ENCODE measurements at regions not wholly inside any gene's neighbourhood (a gene's known extent, or its start where the extent isn't known, plus 50 kb on each side); places are given as distances from the start of the nearest gene placed in this dataset.
A peak's percentile ranks its signal among the peaks of the same experiment; 100 is the strongest.

DNA sequence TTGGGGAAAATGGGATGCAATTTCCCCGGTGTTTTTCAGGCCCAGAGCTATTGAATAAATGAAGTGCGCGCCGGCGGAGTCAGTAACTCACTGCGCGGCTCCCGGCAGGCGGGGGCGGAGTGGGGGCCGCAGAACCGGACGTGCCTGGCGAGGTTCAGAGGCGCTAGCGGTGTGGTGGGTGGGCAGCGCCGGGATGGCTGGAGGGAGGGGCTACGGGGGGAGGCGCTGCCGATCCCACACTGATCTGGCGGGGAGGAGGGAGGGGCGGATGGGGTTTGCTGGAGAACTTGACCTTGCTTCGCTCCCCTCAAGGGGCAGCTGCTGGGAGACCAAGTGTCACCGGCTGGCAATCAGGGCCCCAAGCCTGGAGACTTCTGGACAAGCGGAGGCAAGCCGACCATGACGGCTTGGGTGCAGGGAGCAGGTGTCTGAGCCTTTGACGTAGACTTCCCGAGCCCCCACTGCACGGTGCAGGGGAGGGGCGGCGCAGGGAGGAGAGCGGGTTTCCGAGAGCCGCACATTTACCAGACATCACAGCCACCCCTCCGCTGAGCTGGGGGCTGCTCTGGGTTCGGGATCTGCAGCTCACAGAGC, 174.1 kb upstream of the RTL1 start:
- no peak overlapping the region for H2AFZ ChIP-seq (ENCODE audit: insufficient read depth, low read depth, low read length, poor library complexity, severe bottlenecking)
- no peak overlapping the region for H3K9ac ChIP-seq (ENCODE audit: insufficient read depth, low read length, poor library complexity, severe bottlenecking)
- H3K79me2 ChIP-seq (ENCODE audit: insufficient read depth, low read length), result no peaks in the 10 kb centered on the region
- peaks cover 0 to 5% of the 10 kb centered on the region in 2 donors for H3K9me3 ChIP-seq (replicated peaks in 1 of 2; ENCODE audit: control insufficient read depth in 1 of 2, insufficient read depth in 1 of 2, low read length in 2 of 2)
- intact Hi-C loops (cut with micrococcal nuclease), result no loop called here
- H3K4me1 Mint-ChIP-seq, result peaks cover 2% of the 10 kb centered on the region
- H4K20me1 ChIP-seq (ENCODE audit: insufficient read depth, low read length), result no peaks in the 10 kb centered on the region
- peak overlapping the region in 1 of 2 donors; percentile 83 for H3K4me3 Mint-ChIP-seq
- peaks cover 36 to 49% (median 43%) of the 10 kb centered on the region in 3 donors for H3K27me3 Mint-ChIP-seq (ENCODE audit: low read depth in 3 of 3)
- H3K36me3 ChIP-seq (replicated peaks in 1 of 2; ENCODE audit: control insufficient read depth in 1 of 2, insufficient read depth in 2 of 2, low read length in 2 of 2), result no peaks in the 10 kb centered on the region
- H3K4me3 ChIP-seq (replicated peaks in 1 of 3; ENCODE audit: low read depth in 2 of 3, low read length in 3 of 3), result no peak overlapping the region
- DNase-seq, result no peak
- no peak overlapping the region for H3K27ac ChIP-seq (ENCODE audit: low read depth in 1 of 2, low read length in 2 of 2)
- H3K27ac Mint-ChIP-seq, result no peak overlapping the region
- no peak overlapping the region for H3K4me2 ChIP-seq (replicated peaks; ENCODE audit: extremely low read depth, low read length, poor library complexity, severe bottlenecking)
- peaks cover 0 to 7% (median 0%) of the 10 kb centered on the region in 7 donors for H3K9me3 Mint-ChIP-seq
- TF ChIP-seq, protein P1, sequence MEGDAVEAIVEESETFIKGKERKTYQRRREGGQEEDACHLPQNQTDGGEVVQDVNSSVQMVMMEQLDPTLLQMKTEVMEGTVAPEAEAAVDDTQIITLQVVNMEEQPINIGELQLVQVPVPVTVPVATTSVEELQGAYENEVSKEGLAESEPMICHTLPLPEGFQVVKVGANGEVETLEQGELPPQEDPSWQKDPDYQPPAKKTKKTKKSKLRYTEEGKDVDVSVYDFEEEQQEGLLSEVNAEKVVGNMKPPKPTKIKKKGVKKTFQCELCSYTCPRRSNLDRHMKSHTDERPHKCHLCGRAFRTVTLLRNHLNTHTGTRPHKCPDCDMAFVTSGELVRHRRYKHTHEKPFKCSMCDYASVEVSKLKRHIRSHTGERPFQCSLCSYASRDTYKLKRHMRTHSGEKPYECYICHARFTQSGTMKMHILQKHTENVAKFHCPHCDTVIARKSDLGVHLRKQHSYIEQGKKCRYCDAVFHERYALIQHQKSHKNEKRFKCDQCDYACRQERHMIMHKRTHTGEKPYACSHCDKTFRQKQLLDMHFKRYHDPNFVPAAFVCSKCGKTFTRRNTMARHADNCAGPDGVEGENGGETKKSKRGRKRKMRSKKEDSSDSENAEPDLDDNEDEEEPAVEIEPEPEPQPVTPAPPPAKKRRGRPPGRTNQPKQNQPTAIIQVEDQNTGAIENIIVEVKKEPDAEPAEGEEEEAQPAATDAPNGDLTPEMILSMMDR (IDR thresholded peaks at IDR 0.05), result no peak
- no peaks in the 10 kb centered on the region for H3K36me3 Mint-ChIP-seq
- no peaks in the 10 kb centered on the region for H3K4me1 ChIP-seq (ENCODE audit: control insufficient read depth in 1 of 2, insufficient read depth in 2 of 2, low read length in 2 of 2)
- WGBS (ENCODE audit: insufficient coverage), result 5% methylated on average over 32 of the region's 38 CpGs
- peaks cover 5 to 33% of the 10 kb centered on the region in 2 donors for H3K27me3 ChIP-seq (ENCODE audit: control insufficient read depth in 2 of 2, insufficient read depth in 2 of 2, low read length in 2 of 2)

DNA sequence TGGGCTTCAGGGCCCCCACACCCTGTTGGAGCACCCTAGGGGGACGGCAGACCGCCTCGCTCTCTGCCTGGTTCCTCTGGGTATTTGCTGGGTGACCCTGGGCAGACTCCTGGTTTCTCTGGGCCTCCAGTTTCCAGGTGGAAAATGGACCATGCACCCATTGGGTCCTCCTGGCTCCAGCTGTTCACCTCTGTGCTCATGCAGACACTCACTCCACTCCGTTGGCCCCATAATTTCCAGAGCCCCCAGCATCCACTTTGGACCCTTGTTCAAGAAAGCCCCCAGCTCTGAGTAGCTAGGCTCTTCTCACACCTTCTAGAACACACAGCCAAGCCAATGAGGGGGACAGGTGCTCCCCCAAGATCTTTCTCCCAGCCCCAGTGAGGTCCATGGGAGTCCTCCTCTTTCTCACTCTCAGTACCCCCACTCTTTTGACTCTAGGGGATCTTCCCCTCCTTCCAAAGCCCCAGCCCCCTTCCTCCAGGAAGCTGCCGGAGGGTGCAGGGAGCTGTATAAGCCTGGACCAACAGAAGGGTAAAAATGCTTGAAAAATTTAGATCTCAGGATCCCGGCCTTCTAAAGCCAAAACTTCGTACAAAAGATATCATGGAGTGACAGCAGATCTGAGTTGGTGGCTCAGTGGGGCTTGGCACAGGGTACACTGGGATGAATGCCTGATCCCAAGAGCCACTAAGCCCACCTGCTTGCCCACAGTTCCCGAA, 174.8 kb upstream of the RTL1 start:
- Histone ChIP-seq H3K4me3 (replicated peaks in 1 of 3; ENCODE audit: low read depth in 2 of 3, low read length in 3 of 3) (no peak overlapping the region), H3K27ac (ENCODE audit: low read depth in 1 of 2, low read length in 2 of 2) (no peak overlapping the region), H3K9ac (ENCODE audit: insufficient read depth, low read length, poor library complexity, severe bottlenecking) (no peak overlapping the region), H3K79me2 (ENCODE audit: insufficient read depth, low read length) (no peaks in the 10 kb centered on the region), H3K36me3 (replicated peaks in 1 of 2; ENCODE audit: control insufficient read depth in 1 of 2, insufficient read depth in 2 of 2, low read length in 2 of 2) (no peaks in the 10 kb centered on the region), H3K27me3 (ENCODE audit: control insufficient read depth in 2 of 2, insufficient read depth in 2 of 2, low read length in 2 of 2) (peaks cover 5 to 33% of the 10 kb centered on the region in 2 donors), H3K4me2 (replicated peaks; ENCODE audit: extremely low read depth, low read length, poor library complexity, severe bottlenecking) (no peak overlapping the region), H3K9me3 (replicated peaks in 1 of 2; ENCODE audit: control insufficient read depth in 1 of 2, insufficient read depth in 1 of 2, low read length in 2 of 2) (peaks cover 0 to 5% of the 10 kb centered on the region in 2 donors), H2AFZ (ENCODE audit: insufficient read depth, low read depth, low read length, poor library complexity, severe bottlenecking) (no peak overlapping the region), H3K4me1 (ENCODE audit: control insufficient read depth in 1 of 2, insufficient read depth in 2 of 2, low read length in 2 of 2) (no peaks in the 10 kb centered on the region), H4K20me1 (ENCODE audit: insufficient read depth, low read length) (no peaks in the 10 kb centered on the region)
- TF ChIP-seq, protein P1 (IDR thresholded peaks at IDR 0.05), result no peak
- no peak for DNase-seq
- Mint-ChIP-seq H3K4me3 (peak overlapping the region in 1 of 2 donors; percentile 69), H3K27me3 (ENCODE audit: low read depth in 3 of 3) (peaks cover 36 to 49% (median 43%) of the 10 kb centered on the region in 3 donors), H3K9me3 (peaks cover 0 to 9% (median 0%) of the 10 kb centered on the region in 7 donors), H3K4me1 (peaks cover 2% of the 10 kb centered on the region), H3K27ac (no peak overlapping the region), H3K36me3 (no peaks in the 10 kb centered on the region)
- intact Hi-C loops (cut with micrococcal nuclease), result no loop called here
- 92% methylated on average over 6 of the region's 8 CpGs for WGBS (ENCODE audit: insufficient coverage)

Data from CD14-positive monocyte (primary cell).